BLaER1 (cell line): ENCODE measurements at regions not wholly inside any gene's neighbourhood (a gene's known extent, or its start where the extent isn't known, plus 50 kb on each side); places are given as distances from the start of the nearest gene placed in this dataset.

ENCODE experiments used
- H3K27ac ChIP-seq: shearing (Covaris generic); formaldehyde crosslinking; 2 replicates; pipeline ENCODE4 v1.8.1; 2022
- H3K27me3 ChIP-seq: shearing (Covaris generic); formaldehyde crosslinking; 2 replicates; pipeline ENCODE4 v1.8.1; 2022
- H3K36me3 ChIP-seq: shearing (Covaris generic); formaldehyde crosslinking; 2 replicates; pipeline ENCODE4 v1.8.1; 2022
- H3K4me1 ChIP-seq: shearing (Covaris generic); formaldehyde crosslinking; 2 replicates; pipeline ENCODE4 v1.8.1; 2022
- H3K4me2 ChIP-seq: shearing (Covaris generic); formaldehyde crosslinking; 2 replicates; pipeline ENCODE4 v1.8.1; 2022
- H3K4me3 ChIP-seq: shearing (Covaris generic); formaldehyde crosslinking; 2 replicates; pipeline ENCODE4 v1.8.1; 2022
- H3K9ac ChIP-seq: shearing (Covaris generic); formaldehyde crosslinking; 2 replicates; pipeline ENCODE4 v1.8.1; 2022
- H3K9me3 ChIP-seq: shearing (Covaris generic); formaldehyde crosslinking; 2 replicates; pipeline ENCODE4 v1.8.1; 2022
- H4K20me1 ChIP-seq: shearing (Covaris generic); formaldehyde crosslinking; 2 replicates; pipeline ENCODE4 v1.8.1; 2022
- Cebpa-rat ChIP-seq: shearing (Covaris generic); IDR thresholded peaks from 2 replicates; pipeline ENCODE4 v1.8.1; 2022

DNA sequence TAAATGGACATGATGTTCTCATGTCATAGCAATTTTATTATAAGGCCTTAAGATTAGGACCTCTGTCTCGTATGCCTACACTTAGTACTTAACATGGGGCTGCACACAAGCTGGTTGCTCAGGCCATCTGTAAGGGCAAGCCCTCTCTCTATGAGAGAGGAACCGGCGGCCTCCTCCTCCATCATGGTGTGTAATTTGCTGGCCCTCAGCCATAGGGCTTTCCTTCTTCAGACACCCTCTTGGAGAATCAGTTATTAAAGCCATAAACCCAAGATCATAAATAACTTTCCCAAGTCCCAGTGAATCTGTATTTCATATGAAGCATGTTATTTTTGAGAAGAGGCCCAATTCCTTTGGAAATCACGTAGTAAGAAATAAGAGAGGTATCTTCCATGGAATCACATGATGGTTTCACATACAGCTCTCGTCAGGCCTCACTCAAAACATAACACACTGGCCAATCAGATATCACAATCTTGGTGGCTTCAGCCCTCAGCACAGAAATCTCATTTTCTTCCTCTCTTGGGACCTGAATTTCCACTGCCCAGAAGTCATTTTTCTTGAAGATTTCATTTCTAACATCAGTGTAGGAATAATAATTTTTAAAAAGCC, 92.6 kb downstream of the RDH14 start:
- Histone ChIP-seq H3K9ac (no peak overlapping the region), H3K27ac (no peak overlapping the region), H3K27me3 (no peaks in the 10 kb centered on the region), H3K36me3 (no peaks in the 10 kb centered on the region), H3K4me3 (no peak overlapping the region), H4K20me1 (no peaks in the 10 kb centered on the region), H3K9me3 (no peaks in the 10 kb centered on the region), H3K4me1 (no peaks in the 10 kb centered on the region), H3K4me2 (no peak overlapping the region)
- no peak for TF ChIP-seq Cebpa-rat

DNA sequence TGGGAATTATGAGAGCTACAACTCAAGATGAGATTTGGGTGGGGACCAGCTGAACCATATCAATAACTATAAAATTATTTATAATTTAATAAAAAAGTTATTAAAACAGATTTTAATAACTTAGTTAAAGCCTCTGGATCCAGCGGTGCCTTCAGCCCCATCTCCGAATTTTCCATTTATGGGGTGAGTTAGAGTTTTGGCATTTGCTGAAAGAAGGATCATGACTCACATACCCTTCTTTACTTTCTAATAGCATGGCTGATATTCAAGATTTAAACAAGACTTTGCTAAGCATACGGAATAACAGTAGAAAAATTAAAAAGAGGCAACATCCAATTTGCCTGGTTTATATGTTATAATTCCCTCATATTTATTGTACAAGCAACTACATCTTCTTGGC, 94.5 kb downstream of the RDH14 start:
- H3K27ac ChIP-seq: no peak overlapping the region
- no peak overlapping the region for H3K4me3 ChIP-seq
- H3K27me3 ChIP-seq: no peaks in the 10 kb centered on the region
- TF ChIP-seq Cebpa-rat: no peak
- H3K9ac ChIP-seq: no peak overlapping the region
- no peaks in the 10 kb centered on the region for H3K36me3 ChIP-seq
- H3K4me1 ChIP-seq: no peaks in the 10 kb centered on the region
- H3K4me2 ChIP-seq: no peak overlapping the region
- no peaks in the 10 kb centered on the region for H4K20me1 ChIP-seq
- no peaks in the 10 kb centered on the region for H3K9me3 ChIP-seq

DNA sequence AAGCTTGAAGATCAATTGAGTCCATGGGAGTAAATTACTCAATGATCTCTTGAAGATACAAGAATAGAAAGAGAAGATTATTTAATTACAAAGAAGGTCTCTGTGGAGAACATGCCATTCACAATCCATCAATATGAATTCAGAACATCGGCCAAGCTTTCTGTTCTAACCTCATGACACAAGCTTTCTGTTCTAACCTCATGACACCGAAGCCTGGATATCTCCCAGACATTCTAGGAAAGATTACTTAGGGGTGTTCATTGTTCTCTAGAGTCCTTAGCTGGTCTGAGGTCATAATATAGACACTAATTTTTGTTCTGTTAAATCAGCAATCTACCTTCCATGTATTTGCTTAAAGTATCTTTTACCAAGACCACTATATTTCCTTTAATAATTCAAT, 95.5 kb downstream of the RDH14 start:
- H3K4me2 ChIP-seq: no peak overlapping the region
- no peak for TF ChIP-seq Cebpa-rat
- H3K4me3 ChIP-seq: no peak overlapping the region
- H3K27me3 ChIP-seq: no peaks in the 10 kb centered on the region
- no peaks in the 10 kb centered on the region for H3K9me3 ChIP-seq
- H3K4me1 ChIP-seq: no peaks in the 10 kb centered on the region
- H3K9ac ChIP-seq: no peak overlapping the region
- no peak overlapping the region for H3K27ac ChIP-seq
- H4K20me1 ChIP-seq: no peaks in the 10 kb centered on the region
- H3K36me3 ChIP-seq: no peaks in the 10 kb centered on the region

DNA sequence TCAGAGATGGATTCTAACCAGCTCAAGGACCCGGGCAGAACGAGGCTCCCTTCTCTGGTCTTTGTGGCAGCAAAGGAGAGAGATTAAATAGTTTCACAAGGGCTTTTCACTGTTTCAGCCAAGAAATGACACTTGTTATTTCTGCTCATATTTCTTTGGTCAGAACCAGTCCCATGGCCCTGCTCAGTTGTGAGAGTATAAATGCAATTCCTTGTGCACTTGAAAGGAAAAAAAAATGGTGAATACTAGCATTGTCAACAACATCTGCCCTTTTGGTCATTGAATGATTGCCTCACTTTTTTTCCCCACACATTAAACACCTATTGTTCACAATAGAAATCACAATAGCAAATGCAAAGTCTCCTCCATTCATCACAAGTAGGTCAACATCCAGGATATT, 104.4 kb downstream of the RDH14 start:
- H4K20me1 ChIP-seq: no peaks in the 10 kb centered on the region
- H3K27ac ChIP-seq: no peak overlapping the region
- no peaks in the 10 kb centered on the region for H3K27me3 ChIP-seq
- no peak overlapping the region for H3K4me3 ChIP-seq
- no peak overlapping the region for H3K4me2 ChIP-seq
- no peak overlapping the region for H3K9ac ChIP-seq
- TF ChIP-seq Cebpa-rat: no peak
- peaks cover 9% of the 10 kb centered on the region for H3K4me1 ChIP-seq
- no peaks in the 10 kb centered on the region for H3K36me3 ChIP-seq
- H3K9me3 ChIP-seq: no peaks in the 10 kb centered on the region

DNA sequence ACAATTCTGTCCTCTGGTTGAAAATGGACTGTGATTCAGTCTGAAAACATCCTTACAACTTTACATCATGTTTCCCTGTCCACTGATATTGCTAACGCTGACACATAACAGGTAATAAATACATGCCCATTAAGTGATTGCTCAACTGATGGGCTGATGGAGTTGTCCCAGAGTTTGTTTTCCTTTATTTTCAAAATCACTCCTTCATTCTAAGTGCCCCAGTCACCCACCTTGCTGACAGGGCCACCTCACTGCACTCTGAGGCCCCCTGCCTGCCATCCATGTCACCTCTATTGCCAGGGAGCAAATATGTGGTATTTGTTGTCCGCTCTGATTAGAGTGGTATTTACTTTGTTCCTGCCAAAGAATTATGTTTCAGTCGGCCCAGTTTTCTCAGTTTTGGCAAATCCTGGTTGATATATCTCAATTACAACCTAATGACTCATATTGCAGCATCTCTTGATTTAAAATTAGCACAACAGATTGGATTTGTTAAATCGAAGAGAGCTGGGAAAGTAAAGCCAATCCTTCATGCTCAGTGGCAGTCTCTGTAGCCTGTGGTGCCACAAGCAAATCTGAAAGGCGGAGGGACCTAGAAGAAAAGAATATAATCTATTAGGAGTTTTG, 105.1 kb downstream of the RDH14 start:
- TF ChIP-seq Cebpa-rat: no peak
- Histone ChIP-seq H3K27me3 (no peaks in the 10 kb centered on the region), H3K27ac (no peak overlapping the region), H3K9me3 (no peaks in the 10 kb centered on the region), H3K4me2 (no peak overlapping the region), H3K4me3 (no peak overlapping the region), H4K20me1 (no peaks in the 10 kb centered on the region), H3K4me1 (peaks cover 9% of the 10 kb centered on the region), H3K9ac (no peak overlapping the region), H3K36me3 (no peaks in the 10 kb centered on the region)

DNA sequence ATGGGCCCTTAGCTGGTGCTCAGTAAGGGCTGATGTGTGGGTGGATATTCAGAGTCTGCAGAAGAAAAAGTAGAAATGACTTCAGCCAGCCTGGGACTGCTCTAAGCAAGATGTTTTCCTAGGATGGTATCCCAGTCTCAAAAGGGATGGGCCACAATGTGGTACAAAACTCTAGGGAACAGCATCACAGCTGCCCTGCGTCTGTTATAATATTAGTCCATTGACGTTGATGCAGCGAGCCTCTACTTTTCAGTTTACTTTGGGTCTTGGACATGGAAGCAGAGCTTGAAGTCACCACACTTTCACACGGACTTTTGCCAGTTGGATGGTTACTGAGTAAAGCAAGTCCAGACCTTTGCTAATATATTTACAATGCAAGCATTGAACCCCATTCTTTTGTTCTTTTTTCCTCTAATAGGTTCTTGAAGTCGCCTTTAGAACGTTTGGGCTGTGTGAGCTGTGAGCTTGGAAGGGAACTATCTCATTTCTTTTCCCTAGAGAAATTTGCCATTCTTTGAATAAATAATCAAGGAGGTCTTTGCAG, 105.7 kb downstream of the RDH14 start:
- Histone ChIP-seq H3K27me3 (no peaks in the 10 kb centered on the region), H4K20me1 (no peaks in the 10 kb centered on the region), H3K9ac (no peak overlapping the region)

DNA sequence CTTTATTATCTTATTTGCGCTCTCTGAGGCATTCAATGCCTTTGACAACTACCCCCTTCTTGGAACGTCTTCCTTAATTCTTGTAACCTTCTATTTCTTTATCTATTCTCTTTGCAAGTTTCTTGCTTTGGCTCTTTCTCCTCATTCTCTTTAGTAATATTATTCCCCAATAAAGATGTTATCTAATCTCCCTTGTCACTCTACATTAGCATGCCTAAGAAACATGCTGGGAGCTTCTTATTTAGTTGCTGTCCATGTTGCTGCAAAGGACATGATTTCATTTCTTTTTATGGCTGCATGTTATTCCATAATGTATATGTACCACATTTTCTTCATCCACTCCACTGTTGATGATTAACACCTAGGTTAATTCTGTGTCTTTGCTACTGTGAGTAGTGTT, 113.7 kb downstream of the RDH14 start:
- peak overlapping the region; percentile 5; the same call in 1 of the 2 replicates for H3K9ac ChIP-seq
- H3K4me2 ChIP-seq: peak overlapping the region; percentile 71
- no peaks in the 10 kb centered on the region for H3K36me3 ChIP-seq
- H3K9me3 ChIP-seq: no peaks in the 10 kb centered on the region
- H3K27me3 ChIP-seq: no peaks in the 10 kb centered on the region
- TF ChIP-seq Cebpa-rat: no peak
- peak overlapping the region; percentile 69; the same call in 1 of the 2 replicates for H3K27ac ChIP-seq
- H4K20me1 ChIP-seq: no peaks in the 10 kb centered on the region
- peaks cover 61% of the 10 kb centered on the region for H3K4me1 ChIP-seq
- no peak overlapping the region for H3K4me3 ChIP-seq

More for the DNA sequence above, 105.7 kb downstream of the RDH14 start:
- Histone ChIP-seq H3K9me3 (no peaks in the 10 kb centered on the region), H3K36me3 (no peaks in the 10 kb centered on the region), H3K4me1 (peaks cover 9% of the 10 kb centered on the region), H3K27ac (no peak overlapping the region), H3K4me2 (no peak overlapping the region), H3K4me3 (no peak overlapping the region)
- no peak for TF ChIP-seq Cebpa-rat

DNA sequence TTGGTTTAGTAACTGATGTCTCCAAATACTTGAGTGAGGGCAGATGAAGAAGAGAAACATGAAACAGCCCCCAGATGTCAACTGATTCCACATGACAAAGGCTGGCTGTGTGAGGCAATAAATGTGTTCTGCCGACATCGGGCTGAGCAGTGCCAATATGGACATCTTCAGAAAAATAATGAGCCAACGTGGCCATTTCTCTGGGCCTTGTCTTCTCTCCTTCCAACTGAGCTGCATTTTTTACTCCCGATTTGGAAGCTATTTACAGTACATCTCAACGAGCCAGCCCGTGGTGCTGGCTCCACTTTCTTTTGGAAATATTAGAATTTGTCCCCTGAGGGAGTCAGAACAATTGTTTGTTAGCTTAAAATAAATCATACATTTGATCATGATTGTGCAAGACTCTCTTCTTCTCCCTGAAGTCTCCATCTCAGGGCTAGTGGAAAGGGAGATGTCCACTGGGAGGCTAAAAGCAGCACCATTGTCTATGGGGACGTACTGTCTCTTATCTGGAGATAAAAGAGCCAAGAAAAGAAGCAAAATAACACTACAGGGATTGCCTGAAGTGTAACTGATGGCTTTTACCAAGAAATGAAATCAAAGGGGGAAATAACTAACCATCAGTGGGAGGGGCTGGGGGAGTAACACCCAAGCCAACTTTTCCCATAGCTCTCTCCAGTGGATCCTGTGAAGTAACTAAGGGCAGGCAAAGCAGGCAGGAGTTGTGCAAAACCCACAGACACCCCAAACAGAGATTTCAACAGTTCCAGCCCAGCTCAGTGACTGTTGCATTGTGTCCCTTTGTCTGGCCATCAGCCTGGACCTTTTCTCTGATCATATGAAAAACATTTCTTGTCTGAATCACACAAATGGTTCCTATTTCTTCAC, 114.8 kb downstream of the RDH14 start:
- Histone ChIP-seq H3K9me3 (no peaks in the 10 kb centered on the region), H4K20me1 (no peaks in the 10 kb centered on the region), H3K27ac (peak overlapping the region; percentile 69; the same call in 1 of the 2 replicates), H3K9ac (peak overlapping the region; percentile 55; the same call in 1 of the 2 replicates), H3K4me1 (peaks cover 55% of the 10 kb centered on the region), H3K4me2 (peak overlapping the region; percentile 71), H3K4me3 (no peak overlapping the region), H3K36me3 (no peaks in the 10 kb centered on the region), H3K27me3 (no peaks in the 10 kb centered on the region)
- peak; percentile 87 for TF ChIP-seq Cebpa-rat

DNA sequence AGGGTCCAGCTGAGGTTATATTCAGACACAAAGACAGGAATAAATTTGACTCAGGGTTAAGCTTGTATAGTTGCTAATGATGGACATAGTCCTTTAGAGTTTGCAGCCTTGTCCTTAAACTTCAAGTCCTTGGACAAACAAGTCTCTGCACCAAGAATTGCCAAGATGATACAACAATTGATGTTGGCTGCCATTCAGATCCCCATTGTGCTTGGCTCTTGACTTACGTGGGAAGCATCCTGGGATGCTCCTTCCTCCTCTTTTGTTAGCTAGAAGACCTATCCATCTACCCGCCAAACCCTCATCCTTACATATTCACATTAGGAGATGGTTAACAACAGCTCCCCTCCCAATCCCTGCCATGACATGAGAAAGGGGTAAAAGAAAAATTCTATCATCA, 115.6 kb downstream of the RDH14 start:
- no peak for TF ChIP-seq Cebpa-rat
- Histone ChIP-seq H4K20me1 (no peaks in the 10 kb centered on the region), H3K4me3 (no peak overlapping the region), H3K4me2 (peak overlapping the region; percentile 71), H3K9ac (peak overlapping the region; percentile 10; the same call in 1 of the 2 replicates), H3K27me3 (no peaks in the 10 kb centered on the region), H3K9me3 (no peaks in the 10 kb centered on the region), H3K36me3 (no peaks in the 10 kb centered on the region), H3K27ac (peak overlapping the region; percentile 69; the same call in 1 of the 2 replicates), H3K4me1 (peaks cover 55% of the 10 kb centered on the region)
